Breast epithelium (tissue), 4 donors: ENCODE measurements at regions not wholly inside any gene's neighbourhood (a gene's known extent, or its start where the extent isn't known, plus 50 kb on each side); places are given as distances from the start of the nearest gene placed in this dataset.

Experiments
- DNase-seq, 2 donors: peaks; one replicate each; pipeline ENCODE4 v3.0.0-alpha.2; 2019; ENCODE audit warnings: low spot score in 2 of 2
- H3K27ac ChIP-seq, 2 donors: fragments of 200-600 bp; sonication (generic) in 1 of 2; one replicate each; pipeline ENCODE4 v1.5.1; 2016 to 2019; ENCODE audit warnings: mild to moderate bottlenecking in 1 of 2
- H3K27me3 ChIP-seq, 2 donors: fragments of 200-600 bp; sonication (generic) in 1 of 2; one replicate each; pipeline versions ENCODE4 v1.5.1 to v1.6.0; 2017 to 2019; ENCODE audit warnings: control low read depth in 1 of 2, mild to moderate bottlenecking in 1 of 2
- H3K36me3 ChIP-seq: fragments of 200-600 bp; one replicate; pipeline ENCODE4 v1.5.1; 2019
- H3K4me1 ChIP-seq, 2 donors: fragments of 200-600 bp; sonication (generic); one replicate each; pipeline ENCODE4 v1.5.1; 2016 to 2019; ENCODE audit warnings: control low read depth in 1 of 2
- H3K4me3 ChIP-seq, 3 donors: fragments of 200-600 bp; sonication (generic); 1 replicate in 2 of 3; 2 replicates in 1 of 3; pipeline ENCODE4 v1.5.1; 2016 to 2019; ENCODE audit warnings: mild to moderate bottlenecking in 3 of 3, moderate library complexity in 2 of 3
- H3K9me3 ChIP-seq, 2 donors: fragments of 200-600 bp; sonication (generic) in 1 of 2; one replicate each; pipeline ENCODE4 v1.5.1; 2016 to 2019; ENCODE audit warnings: control low read depth in 1 of 2
- POLR2A ChIP-seq: fragments of 450-650 bp; IDR thresholded peaks from one replicate; pipeline ENCODE4 v1.6.1; 2016; ENCODE audit warnings: antibody characterized with exemption, mild to moderate bottlenecking, moderate library complexity
- POLR2AphosphoS5 ChIP-seq, 3 donors: sonication (generic); formaldehyde crosslinking; IDR thresholded peaks; one replicate each; pipeline ENCODE4 v1.6.1; 2017; ENCODE audit warnings: antibody characterized with exemption in 3 of 3
- intact Hi-C: fragments of 100-400 bp; cut with DNase I; formaldehyde crosslinking; loops from one replicate; pipeline ENCODE4 v1.15.1; 2023; ENCODE audit warnings: low total_unique reads
- TF ChIP-seq, protein P1 (sequence below), 3 donors: fragments of 450-650 bp; IDR thresholded peaks; one replicate each; pipeline ENCODE4 v1.5.1; 2016 to 2017; ENCODE audit warnings: antibody characterized with exemption in 3 of 3, mild to moderate bottlenecking in 3 of 3, moderate library complexity in 3 of 3

DNA sequence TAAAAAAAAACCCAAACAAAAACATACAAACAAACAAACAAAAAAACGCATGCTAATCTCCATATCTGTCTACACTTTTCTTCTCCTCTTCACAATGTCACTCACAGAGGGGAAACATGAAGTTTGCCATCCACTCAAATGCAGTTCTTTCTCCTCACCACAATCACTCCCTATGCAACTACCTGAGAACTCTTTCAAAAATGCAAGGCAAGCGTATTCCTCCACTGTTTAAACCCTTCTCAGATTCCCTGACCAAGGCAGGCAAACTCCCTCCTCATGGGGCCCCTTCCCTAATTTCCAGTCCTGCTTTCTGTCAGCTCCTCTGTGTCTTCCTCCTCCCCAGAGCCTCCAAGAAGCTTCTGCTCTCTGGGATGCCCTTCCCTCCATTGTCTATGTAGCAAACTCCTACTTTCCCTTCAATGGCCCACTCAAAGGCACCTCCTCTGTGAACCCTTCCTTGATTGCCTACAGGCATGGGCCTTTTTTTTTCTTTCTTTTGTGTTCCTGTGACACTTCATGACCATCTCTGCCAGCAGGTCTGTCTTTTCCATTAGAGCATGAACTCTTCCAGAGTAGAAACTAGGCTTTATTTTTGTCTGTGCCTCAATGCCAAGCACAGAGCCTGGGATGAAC is 143.8 kb upstream of the SLC1A4 start:
- intact Hi-C loops: no loop called here
- Histone ChIP-seq H3K9me3 (no peaks in the 10 kb centered on the region), H3K27me3 (no peaks in the 10 kb centered on the region), H3K27ac (no peak overlapping the region), H3K4me1 (peaks cover 0 to 5% of the 10 kb centered on the region in 2 donors), H3K4me3 (no peak overlapping the region), H3K36me3 (no peaks in the 10 kb centered on the region)
- TF ChIP-seq POLR2AphosphoS5 (IDR thresholded peaks at IDR 0.05) (no peak), POLR2A (no peak)
- TF ChIP-seq, protein P1, sequence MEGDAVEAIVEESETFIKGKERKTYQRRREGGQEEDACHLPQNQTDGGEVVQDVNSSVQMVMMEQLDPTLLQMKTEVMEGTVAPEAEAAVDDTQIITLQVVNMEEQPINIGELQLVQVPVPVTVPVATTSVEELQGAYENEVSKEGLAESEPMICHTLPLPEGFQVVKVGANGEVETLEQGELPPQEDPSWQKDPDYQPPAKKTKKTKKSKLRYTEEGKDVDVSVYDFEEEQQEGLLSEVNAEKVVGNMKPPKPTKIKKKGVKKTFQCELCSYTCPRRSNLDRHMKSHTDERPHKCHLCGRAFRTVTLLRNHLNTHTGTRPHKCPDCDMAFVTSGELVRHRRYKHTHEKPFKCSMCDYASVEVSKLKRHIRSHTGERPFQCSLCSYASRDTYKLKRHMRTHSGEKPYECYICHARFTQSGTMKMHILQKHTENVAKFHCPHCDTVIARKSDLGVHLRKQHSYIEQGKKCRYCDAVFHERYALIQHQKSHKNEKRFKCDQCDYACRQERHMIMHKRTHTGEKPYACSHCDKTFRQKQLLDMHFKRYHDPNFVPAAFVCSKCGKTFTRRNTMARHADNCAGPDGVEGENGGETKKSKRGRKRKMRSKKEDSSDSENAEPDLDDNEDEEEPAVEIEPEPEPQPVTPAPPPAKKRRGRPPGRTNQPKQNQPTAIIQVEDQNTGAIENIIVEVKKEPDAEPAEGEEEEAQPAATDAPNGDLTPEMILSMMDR (IDR thresholded peaks at IDR 0.05): no peak
- DNase-seq: no peak

DNA sequence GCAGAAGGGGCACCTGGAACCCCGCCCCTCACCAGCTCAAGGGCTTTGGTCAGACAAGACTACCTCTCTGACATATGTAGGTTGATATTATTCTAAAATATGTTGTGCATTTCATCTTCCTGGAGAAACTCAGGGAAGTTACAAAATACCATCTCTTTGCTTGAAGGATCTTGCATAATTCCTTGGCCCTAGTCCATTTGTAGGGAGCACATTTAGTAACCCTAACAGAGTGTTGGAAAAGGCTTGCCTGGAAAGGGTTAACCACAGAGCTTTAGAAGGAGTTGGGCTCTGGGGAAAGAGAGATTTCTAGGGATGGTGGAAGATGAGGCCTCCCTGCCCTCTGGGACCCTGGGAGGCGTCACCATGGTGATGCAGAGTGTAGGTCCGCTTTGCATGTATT is 143.0 kb upstream of the SLC1A4 start:
- peaks cover 0 to 5% of the 10 kb centered on the region in 2 donors for H3K4me1 ChIP-seq
- no peaks in the 10 kb centered on the region for H3K36me3 ChIP-seq
- DNase-seq: no peak
- intact Hi-C loops: no loop called here
- no peaks in the 10 kb centered on the region for H3K27me3 ChIP-seq
- no peaks in the 10 kb centered on the region for H3K9me3 ChIP-seq
- no peak overlapping the region for H3K4me3 ChIP-seq
- H3K27ac ChIP-seq: no peak overlapping the region
- TF ChIP-seq, protein P1 (IDR thresholded peaks at IDR 0.05): no peak
- TF ChIP-seq POLR2A: no peak
- no peak for TF ChIP-seq POLR2AphosphoS5 (IDR thresholded peaks at IDR 0.05)

DNA sequence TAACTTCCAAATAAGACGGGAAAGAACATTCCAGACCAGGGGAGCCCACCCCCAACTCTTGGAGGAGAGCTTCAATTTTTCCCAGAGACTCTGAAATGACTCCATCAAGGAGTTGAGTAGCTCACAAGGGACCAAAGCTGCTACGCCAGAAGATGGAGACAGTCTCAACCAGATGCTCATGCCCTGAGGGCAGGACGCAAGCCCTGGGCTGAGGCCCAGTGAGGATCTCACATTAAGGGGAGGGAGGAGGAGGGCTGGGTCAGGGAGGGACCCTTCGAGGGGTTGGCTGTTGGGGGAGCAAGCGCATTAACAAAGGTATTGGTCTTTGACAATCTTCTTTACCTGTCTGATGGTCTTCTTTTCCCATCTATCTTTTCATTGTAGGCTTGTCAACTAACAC is 141.3 kb upstream of the SLC1A4 start:
- Histone ChIP-seq H3K27me3 (no peaks in the 10 kb centered on the region), H3K36me3 (no peaks in the 10 kb centered on the region), H3K27ac (peak overlapping the region; percentile 29 to 55), H3K4me3 (no peak overlapping the region), H3K9me3 (no peaks in the 10 kb centered on the region), H3K4me1 (peaks cover 0 to 5% of the 10 kb centered on the region in 2 donors)
- no peak for DNase-seq
- intact Hi-C loops: no loop called here
- TF ChIP-seq, protein P1 (IDR thresholded peaks at IDR 0.05): no peak
- no peak for TF ChIP-seq POLR2A
- TF ChIP-seq POLR2AphosphoS5 (IDR thresholded peaks at IDR 0.05): no peak

DNA sequence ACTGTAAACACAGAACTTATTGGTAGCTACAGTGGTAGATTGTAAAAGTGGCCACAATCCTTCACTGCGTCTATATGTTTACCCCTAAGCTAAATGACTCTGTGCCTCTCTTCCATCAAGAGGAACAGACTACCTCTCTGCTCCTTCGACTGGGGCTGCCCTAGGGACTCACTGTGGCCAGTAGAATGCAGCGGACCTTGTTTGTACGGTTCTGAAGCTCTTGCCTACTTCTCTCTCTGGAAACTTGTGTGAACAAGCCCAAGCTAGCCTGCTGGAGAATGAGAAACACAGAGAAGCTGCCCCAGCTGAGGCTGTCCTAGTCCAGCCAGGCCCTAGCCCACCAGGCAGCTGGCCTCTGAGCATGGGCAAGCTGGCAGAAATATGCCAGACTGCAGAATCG is 140.8 kb upstream of the SLC1A4 start:
- intact Hi-C loops: no loop called here
- peak in 1 of 2 donors; percentile 32 for DNase-seq

DNA sequence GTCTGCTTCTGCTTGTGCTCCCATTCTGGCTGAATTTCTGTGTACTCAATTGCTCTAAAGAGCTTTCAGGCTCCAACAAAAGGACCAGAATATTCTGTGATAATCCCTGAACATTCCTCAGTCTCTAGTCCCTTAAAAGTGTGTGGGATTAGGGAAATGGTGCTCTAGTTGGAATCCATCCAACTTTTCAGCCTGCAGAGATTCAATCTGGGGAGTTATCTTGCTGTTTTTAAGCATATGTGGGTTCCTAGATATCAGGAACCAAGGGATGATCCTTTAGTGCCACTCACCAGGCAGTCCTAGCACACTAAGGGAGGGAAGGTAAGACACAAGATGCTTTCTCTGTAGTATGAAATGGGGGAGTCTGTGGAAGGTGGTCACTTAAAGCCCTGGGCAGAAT is 140.3 kb upstream of the SLC1A4 start:
- Histone ChIP-seq H3K36me3 (no peaks in the 10 kb centered on the region), H3K27ac (peak overlapping the region in 1 of 2 donors; percentile 55), H3K4me3 (no peak overlapping the region), H3K9me3 (no peaks in the 10 kb centered on the region), H3K27me3 (no peaks in the 10 kb centered on the region), H3K4me1 (peaks cover 0 to 5% of the 10 kb centered on the region in 2 donors)
- TF ChIP-seq, protein P1 (IDR thresholded peaks at IDR 0.05): no peak
- TF ChIP-seq POLR2AphosphoS5 (IDR thresholded peaks at IDR 0.05) (no peak), POLR2A (no peak)
- intact Hi-C loops: no loop called here
- no peak for DNase-seq

More for the DNA sequence above, 140.8 kb upstream of the SLC1A4 start:
- Histone ChIP-seq H3K4me1 (peaks cover 0 to 5% of the 10 kb centered on the region in 2 donors), H3K27ac (peak overlapping the region; percentile 29 to 55), H3K4me3 (no peak overlapping the region), H3K36me3 (no peaks in the 10 kb centered on the region), H3K9me3 (no peaks in the 10 kb centered on the region), H3K27me3 (no peaks in the 10 kb centered on the region)
- no peak for TF ChIP-seq POLR2A
- no peak for TF ChIP-seq POLR2AphosphoS5 (IDR thresholded peaks at IDR 0.05)
- TF ChIP-seq, protein P1 (IDR thresholded peaks at IDR 0.05): no peak
